NCI-H1436 (cell line): ENCODE measurements at regions not wholly inside any gene's neighbourhood (a gene's known extent, or its start where the extent isn't known, plus 50 kb on each side); places are given as distances from the start of the nearest gene placed in this dataset.

ENCODE experiments used
- DNase-seq: peaks from one replicate; lab custom pipeline; 2025; lab: John Stamatoyannopoulos, UW

DNA sequence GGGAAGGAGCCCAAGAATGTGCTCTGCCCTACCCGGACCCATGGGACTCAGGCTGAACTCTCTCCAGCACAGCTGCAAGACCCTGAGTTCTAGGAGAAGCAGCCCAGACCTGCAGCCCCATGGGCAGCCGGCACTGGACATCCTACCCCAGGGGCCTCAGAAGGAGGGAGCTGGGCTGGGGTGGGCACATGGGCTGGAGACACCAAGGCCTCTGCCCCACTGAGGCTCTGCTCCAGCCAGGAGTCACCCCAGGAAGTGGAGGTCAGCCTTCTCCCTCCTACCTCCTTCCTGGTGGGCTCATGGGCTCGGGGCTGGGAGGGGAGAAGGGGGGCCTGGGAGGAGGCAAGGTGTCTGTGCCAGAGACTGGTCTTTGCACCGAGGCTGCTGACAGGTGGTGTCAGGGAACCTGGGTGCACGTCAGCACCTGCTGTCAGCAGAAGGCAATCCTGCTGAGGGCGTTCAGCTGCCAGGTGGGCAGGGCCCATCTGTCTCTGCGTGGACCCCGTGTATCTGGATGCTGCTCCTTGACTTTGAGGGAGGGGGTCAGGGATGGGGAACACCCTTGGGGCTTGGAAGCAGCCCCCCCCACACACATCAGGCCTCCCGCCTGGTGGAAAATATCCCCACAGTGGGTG is 95.2 kb downstream of the PDGFA start:
- DNase-seq, result no peak

GRCh38 chr7:424961-425793 is 94.5 kb downstream of the PDGFA start:
- no peak for DNase-seq

- DNase-seq, result no peak
Measured at GRCh38 chr7:425794-426188, 93.9 kb downstream of the PDGFA start.

DNA sequence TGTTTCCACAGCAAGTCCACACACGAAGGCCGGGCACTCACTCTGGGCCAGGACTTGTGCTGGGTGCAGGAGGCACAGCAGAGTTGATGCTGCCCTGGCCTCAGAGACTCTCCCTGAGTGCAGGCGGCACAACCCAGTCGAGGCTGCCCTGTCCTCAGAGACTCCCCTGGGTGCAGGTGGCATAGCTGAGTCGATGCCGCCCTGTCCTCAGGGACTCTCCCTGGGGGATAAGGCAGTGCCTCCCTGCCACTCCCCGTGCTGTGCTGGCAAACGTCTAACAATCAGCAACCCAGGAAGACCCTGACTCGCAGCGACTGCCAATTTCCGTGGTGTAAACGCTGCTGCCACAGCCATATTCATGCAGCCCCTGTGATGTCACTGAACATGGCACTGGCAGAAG is 93.1 kb downstream of the PDGFA start:
- no peak for DNase-seq

DNA sequence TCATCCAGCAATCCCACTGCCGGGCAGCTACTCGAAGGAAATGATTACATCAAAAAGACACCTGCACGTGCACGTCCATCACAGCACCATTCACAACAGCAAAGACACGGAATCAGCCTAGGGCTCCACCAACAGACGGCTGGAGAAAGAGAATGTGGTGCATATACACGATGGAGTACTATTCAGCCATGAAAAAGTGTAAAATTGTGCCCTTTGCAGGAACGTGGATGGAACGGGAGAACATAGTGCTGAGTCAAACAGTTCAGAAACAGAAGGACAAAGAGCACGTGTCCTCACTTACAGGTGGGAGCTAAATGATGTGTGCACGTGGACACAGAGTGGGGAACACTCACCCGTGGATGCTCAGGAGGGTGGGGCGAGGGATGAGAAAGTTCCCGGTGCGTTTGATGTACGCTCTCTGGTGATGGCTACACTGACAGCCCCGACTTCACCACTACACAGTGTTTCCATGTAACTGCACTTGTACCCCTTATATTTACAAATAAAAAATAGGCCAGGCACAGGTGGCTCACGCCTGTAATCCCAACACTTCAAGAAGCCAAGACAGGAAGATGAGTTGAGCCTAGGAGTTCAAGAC is 92.0 kb downstream of the PDGFA start:
- DNase-seq, result no peak

GRCh38 chr7:428387-428786 is 91.3 kb downstream of the PDGFA start:
- no peak for DNase-seq

DNA sequence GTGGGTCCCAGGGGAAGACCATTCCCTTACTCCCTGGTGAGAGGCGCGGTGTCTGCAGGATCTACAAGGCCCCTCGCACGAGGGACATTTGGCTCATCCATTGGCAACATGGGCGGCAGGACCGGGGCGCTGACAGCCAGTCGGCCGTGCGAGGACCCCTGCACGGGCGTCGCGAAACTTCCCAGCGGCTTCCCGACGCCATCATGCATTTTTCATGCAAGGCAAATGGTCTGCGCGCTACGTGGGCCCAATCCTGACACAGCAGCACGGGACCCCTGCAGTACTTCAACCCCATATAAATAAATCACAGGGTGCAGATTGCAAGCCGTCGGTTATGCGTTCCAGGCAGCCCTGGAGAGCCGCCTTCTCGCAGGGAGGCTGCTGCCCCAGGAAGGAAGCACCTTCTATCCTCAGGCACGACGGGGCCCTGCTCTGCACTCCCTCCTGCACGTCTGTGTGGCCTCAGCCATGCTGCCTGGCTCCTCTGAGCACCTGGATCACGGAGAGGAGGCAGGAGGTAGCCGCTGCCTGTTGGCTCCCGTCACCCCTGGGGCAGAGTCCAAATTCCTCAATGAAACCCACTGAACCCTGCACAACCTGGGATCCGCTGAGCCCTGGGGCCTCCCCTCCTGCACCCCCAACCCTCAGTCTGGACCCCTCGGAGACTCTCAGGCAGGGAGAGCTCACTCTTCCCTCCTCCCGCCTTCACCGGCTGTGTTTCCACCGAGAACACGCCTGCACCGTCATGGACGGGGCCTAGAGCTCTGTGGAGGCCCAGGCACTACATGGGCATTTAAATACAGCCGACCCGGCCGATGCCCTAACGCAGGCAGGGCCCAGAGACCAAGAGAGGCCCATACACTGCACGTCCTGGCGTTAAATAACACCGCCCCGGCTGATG is 90.5 kb downstream of the PDGFA start:
- no peak for DNase-seq

- DNase-seq, result no peak
Measured at GRCh38 chr7:429828-430180, 89.8 kb downstream of the PDGFA start.

GRCh38 chr7:431041-431440 is 88.6 kb downstream of the PDGFA start:
- DNase-seq, result no peak

DNA sequence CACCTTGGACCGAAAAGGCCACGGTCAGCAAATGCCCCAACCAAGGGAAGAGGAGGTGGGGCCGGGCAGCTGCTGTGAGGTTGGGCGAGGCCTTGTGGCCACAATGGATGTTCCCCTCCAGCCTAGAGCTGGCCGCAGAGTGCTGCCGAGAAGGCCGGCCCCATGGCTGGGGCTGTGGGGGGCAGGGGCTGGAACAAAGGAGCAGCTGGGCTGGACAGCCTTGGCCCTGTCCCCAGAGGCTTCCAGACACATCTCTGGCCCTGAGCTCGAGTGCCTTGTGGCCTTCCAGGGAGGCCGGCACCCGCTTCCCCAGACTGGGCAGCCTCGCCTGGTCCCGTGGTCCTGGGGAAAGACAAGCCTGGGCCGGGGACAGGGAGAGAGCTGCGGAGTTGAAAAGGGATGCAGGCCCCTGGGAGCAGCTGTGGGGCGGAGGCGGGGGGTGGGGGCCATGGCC is 88.0 kb downstream of the PDGFA start:
- no peak for DNase-seq

DNA sequence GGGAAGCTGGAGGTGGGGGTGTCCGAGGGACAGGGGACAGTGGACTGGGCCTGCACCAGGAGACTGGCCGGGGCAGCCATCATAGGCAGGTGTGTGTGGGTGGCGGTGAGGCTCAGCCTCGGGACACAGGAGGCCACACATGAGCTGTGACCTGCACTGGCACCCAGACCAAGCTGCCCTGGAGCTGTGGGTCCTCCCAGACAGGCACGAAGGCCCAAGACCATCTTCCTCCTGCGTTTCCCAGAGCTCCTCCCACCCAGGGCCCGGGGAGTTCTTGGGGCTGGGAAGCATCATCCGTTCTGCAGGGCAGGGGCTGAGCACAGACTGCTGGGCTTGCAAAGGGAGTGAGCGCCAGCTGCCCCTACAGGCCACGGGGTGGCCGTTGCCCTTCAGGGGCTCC is 87.4 kb downstream of the PDGFA start:
- DNase-seq, result no peak

DNA sequence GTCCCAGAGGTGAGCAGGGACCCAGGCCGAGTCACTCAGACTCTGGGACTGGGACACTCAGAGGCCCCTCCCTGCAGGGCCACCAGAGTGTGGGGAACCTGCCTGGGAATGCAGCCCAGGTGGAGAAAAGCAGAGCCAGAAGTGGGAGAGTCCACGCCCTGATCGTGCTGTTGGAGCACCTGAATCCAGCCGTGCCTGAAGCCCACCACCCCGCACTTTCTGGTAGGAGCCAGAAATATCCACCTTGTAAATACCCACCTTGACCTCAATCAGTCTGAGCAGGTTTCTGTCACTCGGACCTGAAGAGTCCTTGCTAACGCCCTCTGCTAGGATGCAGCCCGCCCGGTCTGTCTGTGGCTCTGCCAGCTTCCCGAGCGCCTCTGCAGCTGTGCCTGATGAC is 86.7 kb downstream of the PDGFA start:
- DNase-seq, result no peak

GRCh38 chr7:433558-433957 is 86.1 kb downstream of the PDGFA start:
- DNase-seq, result no peak

GRCh38 chr7:434891-435629 is 84.6 kb downstream of the PDGFA start:
- no peak for DNase-seq

DNA sequence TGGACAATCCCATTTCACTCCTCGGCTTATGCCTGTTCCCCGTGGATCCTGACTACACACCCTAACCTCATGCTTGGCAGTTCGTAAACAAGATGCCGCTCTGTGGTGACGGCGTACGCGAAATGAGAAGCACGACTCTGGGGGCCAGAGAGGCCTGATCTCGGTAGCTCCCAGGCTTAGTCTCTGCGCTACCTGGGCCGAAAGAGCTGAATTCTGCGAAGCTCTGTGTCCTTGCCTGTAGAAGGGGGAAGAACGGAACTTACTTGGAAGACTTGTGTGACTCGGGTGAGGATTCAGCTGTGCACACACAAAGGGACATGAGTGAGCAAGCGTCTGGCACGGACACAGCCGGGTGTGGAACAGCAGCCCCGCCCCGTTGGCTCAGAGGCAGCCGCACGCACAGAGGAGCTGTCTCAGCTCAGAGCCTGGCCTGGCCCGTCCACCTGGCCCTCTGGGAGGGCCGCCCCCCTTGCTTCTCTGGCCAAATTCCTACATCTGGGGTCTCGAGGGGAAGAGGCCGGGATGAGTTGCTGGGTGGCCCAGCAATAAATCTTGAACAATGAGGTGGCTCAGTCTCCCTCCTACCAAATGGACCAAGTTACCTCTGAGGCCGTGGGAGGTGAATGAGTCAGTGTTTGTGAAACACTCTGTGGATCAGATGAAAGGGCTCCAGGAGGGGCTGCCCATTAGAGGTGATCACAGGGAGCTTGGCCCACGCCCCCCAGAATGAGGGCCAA is 83.8 kb downstream of the PDGFA start:
- no peak for DNase-seq

DNA sequence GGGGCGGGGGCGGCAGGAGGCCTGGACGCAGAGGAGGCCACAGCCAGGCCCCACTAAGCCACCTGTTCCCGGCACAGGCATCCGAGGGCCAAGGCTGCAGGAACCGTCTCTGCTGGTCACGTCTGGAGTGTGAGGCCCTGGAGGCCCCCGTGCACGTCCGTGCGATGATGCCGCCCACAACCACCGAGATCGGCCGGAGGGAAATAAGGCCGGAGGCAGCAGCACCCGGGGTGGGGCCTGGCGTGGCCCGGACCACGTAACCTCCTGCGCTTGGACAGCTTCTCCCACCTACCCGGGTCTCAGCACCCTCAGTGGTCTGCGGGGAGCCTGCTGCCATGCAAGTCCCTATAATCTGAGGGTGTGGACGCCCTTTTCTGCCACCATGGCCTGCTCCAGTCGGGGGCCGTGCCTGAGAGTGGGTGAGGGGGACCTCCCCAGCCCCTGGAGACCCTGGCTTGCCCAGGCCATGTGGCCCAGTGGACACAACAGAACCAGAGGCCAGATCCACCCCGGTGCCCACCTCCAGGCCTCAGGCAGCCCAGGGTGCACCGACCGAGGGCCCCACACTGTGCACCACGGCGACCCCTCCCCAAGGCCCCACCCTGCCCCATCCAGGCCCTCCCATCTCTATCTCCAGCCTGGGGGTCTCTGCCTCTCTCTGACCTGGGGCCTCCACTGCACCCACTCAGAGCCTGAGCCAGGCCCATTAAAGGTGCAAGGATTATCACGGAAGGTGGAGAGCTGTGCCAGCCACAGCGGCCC is 83.1 kb downstream of the PDGFA start:
- DNase-seq, result no peak

- no peak for DNase-seq
Measured at GRCh38 chr7:437329-438251, 82.1 kb downstream of the PDGFA start.

DNA sequence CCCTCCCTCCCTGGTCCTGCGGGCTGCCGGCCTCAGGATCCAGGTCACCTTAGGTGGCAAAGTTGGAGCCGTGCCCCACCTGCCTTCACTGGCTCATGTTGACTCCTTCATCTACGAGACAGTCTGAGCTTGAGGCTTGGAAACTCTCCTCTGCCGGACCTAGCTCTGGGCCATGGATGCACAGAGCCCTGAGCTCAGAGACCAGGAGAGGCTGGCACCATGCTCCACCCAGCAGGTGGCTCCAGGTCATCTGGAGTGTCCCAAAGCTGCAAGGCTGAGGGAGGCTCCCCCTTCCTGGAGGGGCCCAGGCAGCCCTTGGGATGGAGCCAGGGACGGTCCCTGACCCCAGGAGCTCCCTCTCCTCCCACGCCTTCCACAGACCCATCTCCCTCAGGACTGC is 81.3 kb downstream of the PDGFA start:
- DNase-seq, result no peak

GRCh38 chr7:438916-439315 is 80.7 kb downstream of the PDGFA start:
- no peak for DNase-seq
